Activated CD4-positive, alpha-beta memory T cell treated with anti-CD3 and anti-CD28 coated beads, Interleukin-2, amount 10 ng/mL, durations not matched to agents 7 days and 5 days (primary cell): ENCODE measurements at regions not wholly inside any gene's neighbourhood (a gene's known extent, or its start where the extent isn't known, plus 50 kb on each side); places are given as distances from the start of the nearest gene placed in this dataset.
A peak's percentile ranks its signal among the peaks of the same experiment; 100 is the strongest.
"Not testable (repeated sequence)": the region's sequence is repeated elsewhere in the genome, so short reads cannot be mapped to it uniquely, and the experiment has no call there.

Experiments
- CTCF ChIA-PET: fragments of 350-600 bp; sonication (Branson Sonifier 250); formaldehyde crosslinking; loops from one replicate; lab custom pipeline; 2021; ENCODE audit warnings: antibody characterized with exemption, inconsistent platforms; lab: Charles Lee
- POLR2A ChIA-PET: fragments of 350-600 bp; sonication (Branson Sonifier 250); formaldehyde crosslinking; loops from one replicate; lab custom pipeline; 2021; ENCODE audit warnings: antibody characterized with exemption; lab: Charles Lee
- DNase-seq: peaks from one replicate; pipeline ENCODE4 v3.0.0-alpha.2; 2020
- H3K27ac Mint-ChIP-seq: one replicate; pipeline ENCODE4 v1.8.0; 2021; ENCODE audit warnings: mild to moderate bottlenecking, mixed read lengths
- H3K27me3 Mint-ChIP-seq: one replicate; pipeline ENCODE4 v1.8.0; 2021; ENCODE audit warnings: mixed read lengths
- H3K36me3 Mint-ChIP-seq: one replicate; pipeline ENCODE4 v1.8.0; 2021; ENCODE audit warnings: low read depth, mixed read lengths
- H3K4me1 Mint-ChIP-seq: one replicate; pipeline ENCODE4 v1.8.0; 2021; ENCODE audit warnings: mixed read lengths
- H3K4me3 Mint-ChIP-seq: one replicate; pipeline ENCODE4 v1.8.0; 2021; ENCODE audit warnings: mild to moderate bottlenecking, mixed read lengths
- H3K9me3 Mint-ChIP-seq: one replicate; pipeline ENCODE4 v1.8.0; 2021; ENCODE audit warnings: mixed read lengths

GRCh38 chr2:2590841-2591541 is 259.9 kb upstream of the MYT1L start:
- CTCF ChIA-PET, result no interaction called here
- POLR2A ChIA-PET, result no interaction called here

GRCh38 chr2:2590141-2590540 is 259.1 kb upstream of the MYT1L start:
- ChIA-PET CTCF (no interaction called here), POLR2A (no interaction called here)
- H3K4me1 Mint-ChIP-seq, result no peaks in the 10 kb centered on the region
- DNase-seq, result no peak
- H3K9me3 Mint-ChIP-seq, result peaks cover 4% of the 10 kb centered on the region
- no peak overlapping the region for H3K4me3 Mint-ChIP-seq
- H3K27me3 Mint-ChIP-seq, result peaks cover 2% of the 10 kb centered on the region
- no peaks in the 10 kb centered on the region for H3K36me3 Mint-ChIP-seq
- H3K27ac Mint-ChIP-seq, result no peak overlapping the region

More at GRCh38 chr2:2590841-2591541, 259.9 kb upstream of the MYT1L start:
- no peak overlapping the region for H3K27ac Mint-ChIP-seq
- no peaks in the 10 kb centered on the region for H3K4me1 Mint-ChIP-seq
- DNase-seq, result no peak
- no peaks in the 10 kb centered on the region for H3K36me3 Mint-ChIP-seq
- H3K4me3 Mint-ChIP-seq, result no peak overlapping the region
- H3K9me3 Mint-ChIP-seq, result peaks cover under 1% of the 10 kb centered on the region
- H3K27me3 Mint-ChIP-seq, result peaks cover 2% of the 10 kb centered on the region

GRCh38 chr2:2588777-2589176 is 257.7 kb upstream of the MYT1L start:
- Mint-ChIP-seq H3K27me3 (peaks cover 2% of the 10 kb centered on the region), H3K4me1 (no peaks in the 10 kb centered on the region), H3K36me3 (no peaks in the 10 kb centered on the region), H3K9me3 (peaks cover 4% of the 10 kb centered on the region), H3K4me3 (no peak overlapping the region), H3K27ac (no peak overlapping the region)
- no peak for DNase-seq
- CTCF ChIA-PET, result no interaction called here
- POLR2A ChIA-PET, result no interaction called here

- Mint-ChIP-seq H3K4me1 (no peaks in the 10 kb centered on the region), H3K9me3 (peaks cover 4% of the 10 kb centered on the region), H3K27me3 (no peaks in the 10 kb centered on the region), H3K36me3 (no peaks in the 10 kb centered on the region), H3K27ac (no peak overlapping the region), H3K4me3 (no peak overlapping the region)
- ChIA-PET CTCF (no interaction called here), POLR2A (no interaction called here)
- no peak for DNase-seq
Observed at GRCh38 chr2:2587354-2587753, 256.3 kb upstream of the MYT1L start.

GRCh38 chr2:2586931-2587330 is 255.9 kb upstream of the MYT1L start:
- ChIA-PET POLR2A (no interaction called here), CTCF (no interaction called here)
- H3K27me3 Mint-ChIP-seq, result no peaks in the 10 kb centered on the region
- peaks cover 4% of the 10 kb centered on the region for H3K9me3 Mint-ChIP-seq
- H3K36me3 Mint-ChIP-seq, result no peaks in the 10 kb centered on the region
- H3K4me1 Mint-ChIP-seq, result no peaks in the 10 kb centered on the region
- DNase-seq, result no peak
- no peak overlapping the region for H3K4me3 Mint-ChIP-seq
- H3K27ac Mint-ChIP-seq, result no peak overlapping the region

GRCh38 chr2:2586068-2586776 is 255.1 kb upstream of the MYT1L start:
- peak; percentile 8 for DNase-seq
- Mint-ChIP-seq H3K4me3 (no peak overlapping the region), H3K36me3 (no peaks in the 10 kb centered on the region), H3K27me3 (no peaks in the 10 kb centered on the region), H3K4me1 (no peaks in the 10 kb centered on the region), H3K27ac (no peak overlapping the region), H3K9me3 (peaks cover 4% of the 10 kb centered on the region)
- POLR2A ChIA-PET, result no interaction called here
- CTCF ChIA-PET, result no interaction called here

GRCh38 chr2:2582998-2583545 is 252.0 kb upstream of the MYT1L start:
- POLR2A ChIA-PET, result no interaction called here
- no peak for DNase-seq
- CTCF ChIA-PET, result no interaction called here
- H3K4me1 Mint-ChIP-seq, result no peaks in the 10 kb centered on the region
- no peaks in the 10 kb centered on the region for H3K36me3 Mint-ChIP-seq
- peaks cover 4% of the 10 kb centered on the region for H3K9me3 Mint-ChIP-seq
- H3K27me3 Mint-ChIP-seq, result no peaks in the 10 kb centered on the region
- no peak overlapping the region for H3K4me3 Mint-ChIP-seq
- no peak overlapping the region for H3K27ac Mint-ChIP-seq

- DNase-seq, result peak; percentile 1
- ChIA-PET CTCF (no interaction called here), POLR2A (no interaction called here)
- Mint-ChIP-seq H3K27ac (no peak overlapping the region), H3K4me1 (no peaks in the 10 kb centered on the region), H3K36me3 (no peaks in the 10 kb centered on the region), H3K27me3 (no peaks in the 10 kb centered on the region), H3K4me3 (no peak overlapping the region), H3K9me3 (peaks cover 4% of the 10 kb centered on the region)
Observed at GRCh38 chr2:2581331-2582159, 250.5 kb upstream of the MYT1L start.

- H3K9me3 Mint-ChIP-seq, H3K4me3 Mint-ChIP-seq, DNase-seq, POLR2A ChIA-PET, H3K27me3 Mint-ChIP-seq, CTCF ChIA-PET, H3K4me1 Mint-ChIP-seq, H3K27ac Mint-ChIP-seq, H3K36me3 Mint-ChIP-seq: not testable (repeated sequence)
Observed at GRCh38 chr2:2580841-2581240, 249.8 kb upstream of the MYT1L start.

GRCh38 chr2:2580341-2580740 is 249.3 kb upstream of the MYT1L start:
- ChIA-PET CTCF (no interaction called here), POLR2A (no interaction called here)
- Mint-ChIP-seq H3K27me3 (no peaks in the 10 kb centered on the region), H3K27ac (no peak overlapping the region), H3K4me3 (no peak overlapping the region), H3K4me1 (no peaks in the 10 kb centered on the region), H3K9me3 (no peaks in the 10 kb centered on the region), H3K36me3 (no peaks in the 10 kb centered on the region)
- no peak for DNase-seq

GRCh38 chr2:2579814-2580213 is 248.7 kb upstream of the MYT1L start:
- H3K27me3 Mint-ChIP-seq, result no peaks in the 10 kb centered on the region
- ChIA-PET CTCF (no interaction called here), POLR2A (no interaction called here)
- H3K36me3 Mint-ChIP-seq, result no peaks in the 10 kb centered on the region
- no peaks in the 10 kb centered on the region for H3K9me3 Mint-ChIP-seq
- DNase-seq, result no peak
- no peak overlapping the region for H3K4me3 Mint-ChIP-seq
- H3K4me1 Mint-ChIP-seq, result no peaks in the 10 kb centered on the region
- no peak overlapping the region for H3K27ac Mint-ChIP-seq

- DNase-seq, result no peak
- Mint-ChIP-seq H3K4me1 (no peaks in the 10 kb centered on the region), H3K9me3 (no peaks in the 10 kb centered on the region), H3K36me3 (no peaks in the 10 kb centered on the region), H3K27me3 (no peaks in the 10 kb centered on the region), H3K27ac (no peak overlapping the region), H3K4me3 (no peak overlapping the region)
- ChIA-PET CTCF (no interaction called here), POLR2A (no interaction called here)
Observed at GRCh38 chr2:2577407-2577831, 246.3 kb upstream of the MYT1L start.

GRCh38 chr2:2575870-2576386 is 244.9 kb upstream of the MYT1L start:
- no peaks in the 10 kb centered on the region for H3K27me3 Mint-ChIP-seq
- H3K4me1 Mint-ChIP-seq, result no peaks in the 10 kb centered on the region
- ChIA-PET CTCF (no interaction called here), POLR2A (no interaction called here)
- H3K27ac Mint-ChIP-seq, result no peak overlapping the region
- no peak for DNase-seq
- no peak overlapping the region for H3K4me3 Mint-ChIP-seq
- no peaks in the 10 kb centered on the region for H3K36me3 Mint-ChIP-seq
- H3K9me3 Mint-ChIP-seq, result no peaks in the 10 kb centered on the region
